ENCODE measurements at regions not wholly inside any gene's neighbourhood (a gene's known extent, or its start where the extent isn't known, plus 50 kb on each side); places are given as distances from the start of the nearest gene placed in this dataset.
"Not testable (repeated sequence)": the region's sequence is repeated elsewhere in the genome, so short reads cannot be mapped to it uniquely, and the experiment has no call there.

DNA sequence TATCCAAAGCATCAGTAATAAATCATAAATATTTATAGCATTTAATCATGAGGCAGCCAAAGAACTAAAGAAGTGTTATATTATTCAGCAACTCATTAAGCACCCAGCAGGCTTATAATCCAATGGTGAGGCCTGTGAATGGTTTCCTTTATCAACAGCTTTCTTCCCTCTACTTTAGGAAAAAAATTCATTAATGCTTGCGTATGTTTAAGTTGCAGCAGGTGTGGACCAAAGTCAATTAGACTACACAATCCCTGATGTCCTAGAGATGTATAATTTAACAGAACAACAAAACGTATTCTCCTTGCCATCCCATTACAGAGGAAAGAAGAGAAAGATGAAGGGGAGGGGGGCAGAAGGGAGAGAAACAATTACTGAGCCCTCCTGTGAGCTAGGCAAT, 87.7 kb upstream of the MAGI3 start:
- no peak overlapping the region for H3K27ac ChIP-seq
- TF ChIP-seq CTCF (conservative IDR thresholded peaks at IDR 0.05) = no peak

GRCh38 chr1:113303267-113303666, 87.0 kb upstream of the MAGI3 start:
- TF ChIP-seq CTCF (conservative IDR thresholded peaks at IDR 0.05) = no peak
- no peak overlapping the region for H3K27ac ChIP-seq

DNA sequence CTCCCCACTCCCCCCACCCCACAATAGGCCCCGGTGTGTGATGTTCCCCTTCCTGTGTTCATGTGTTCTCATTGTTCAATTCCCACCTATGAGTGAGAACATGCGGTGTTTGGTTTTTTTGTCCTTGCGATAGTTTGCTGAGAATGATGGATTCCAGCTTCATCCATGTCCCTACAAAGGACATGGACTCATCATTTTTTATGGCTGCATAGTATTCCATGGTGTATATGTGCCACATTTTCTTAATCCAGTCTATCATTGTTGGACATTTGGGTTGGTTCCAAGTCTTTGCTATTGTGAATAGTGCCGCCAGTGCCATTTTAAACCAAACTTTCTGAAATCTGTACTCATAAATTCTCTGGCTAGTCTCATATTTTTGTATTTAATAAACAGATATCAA, 85.3 kb upstream of the MAGI3 start:
- not testable (repeated sequence) for H3K27ac ChIP-seq

GRCh38 chr1:113307771-113308445, 82.4 kb upstream of the MAGI3 start:
- no peak overlapping the region for H3K27ac ChIP-seq
- TF ChIP-seq CTCF (conservative IDR thresholded peaks at IDR 0.05) = no peak

DNA sequence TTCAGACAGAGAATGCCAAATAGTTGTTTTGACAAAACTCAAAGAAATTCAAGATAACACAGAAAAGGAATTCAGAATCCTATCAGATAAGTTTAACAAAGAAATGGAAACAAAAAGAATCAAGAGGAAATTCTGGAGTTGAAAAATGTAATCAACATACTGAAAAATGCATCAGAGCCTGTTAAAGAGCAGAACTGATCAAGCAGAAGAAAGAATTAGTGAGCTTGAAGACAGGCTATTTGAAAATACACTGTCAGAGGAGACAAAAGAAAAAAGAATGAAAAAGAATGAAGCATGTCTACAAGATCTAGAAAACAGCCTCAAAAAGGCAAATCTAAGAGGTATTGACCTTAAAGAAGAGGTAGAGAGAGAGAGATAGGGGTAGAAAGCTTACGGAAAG, 77.7 kb upstream of the MAGI3 start:
- not testable (repeated sequence) for H3K27ac ChIP-seq

DNA sequence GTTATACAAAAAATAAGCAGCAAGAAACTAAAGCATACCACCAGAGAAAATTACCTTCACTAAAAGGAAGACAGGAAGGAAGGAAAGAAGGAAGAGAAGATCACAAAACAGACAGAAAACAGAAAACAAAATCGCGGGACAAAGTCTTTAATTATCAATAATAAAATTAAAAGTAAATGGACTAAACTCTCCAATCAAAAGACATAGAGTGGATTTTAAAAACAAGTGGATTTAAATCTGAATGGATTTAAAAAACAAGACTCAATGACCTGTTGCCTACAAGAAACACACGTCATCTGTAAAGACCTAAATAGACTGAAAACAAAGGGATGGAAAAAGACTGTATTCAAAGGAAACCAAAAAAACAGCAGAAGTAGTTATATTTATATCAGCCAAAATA, 75.7 kb upstream of the MAGI3 start:
- no peak overlapping the region for H3K27ac ChIP-seq
- no peak for TF ChIP-seq CTCF (conservative IDR thresholded peaks at IDR 0.05)

DNA sequence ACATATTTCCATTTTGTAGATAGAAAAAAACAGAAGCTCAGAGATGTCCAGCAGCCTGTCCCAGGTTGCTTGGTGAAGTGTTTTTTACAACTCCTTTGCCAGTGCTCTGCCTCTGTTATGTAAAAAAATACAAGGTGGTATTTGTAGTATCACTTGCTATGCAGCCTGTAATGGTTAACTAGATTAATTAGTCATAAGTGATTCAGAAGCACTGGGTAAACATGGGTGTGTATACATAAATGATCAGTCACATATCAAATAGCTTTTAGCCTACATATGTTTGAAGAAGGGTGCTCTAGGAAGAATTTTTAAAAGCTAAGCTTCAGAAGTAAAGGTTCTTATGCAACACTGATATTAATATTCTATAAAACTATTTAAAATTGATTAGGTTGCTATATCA, 70.0 kb upstream of the MAGI3 start:
- peak overlapping the region; percentile 28; the same call in 1 of the 2 replicates for H3K27ac ChIP-seq
- no peak for TF ChIP-seq CTCF (conservative IDR thresholded peaks at IDR 0.05)

- no peak for TF ChIP-seq CTCF (conservative IDR thresholded peaks at IDR 0.05)
- no peak overlapping the region; the same call in 1 of the 2 replicates for H3K27ac ChIP-seq
Measured at GRCh38 chr1:113320972-113321680, 69.2 kb upstream of the MAGI3 start.
